LNCaP clone FGC (cell line): ENCODE measurements at regions not wholly inside any gene's neighbourhood (a gene's known extent, or its start where the extent isn't known, plus 50 kb on each side); places are given as distances from the start of the nearest gene placed in this dataset.

Experiments used
- DNase-seq: peaks from one replicate; pipeline ENCODE4 v3.0.0-alpha.2; 2011; ENCODE audit warnings: low read depth
- H3K4me3 ChIP-seq: 2 replicates; pipeline ENCODE4 v1.5.1; 2011; ENCODE audit warnings: mild to moderate bottlenecking, low read depth, low read length, control low read depth
- CTCF ChIP-seq: IDR thresholded peaks from 2 replicates; pipeline ENCODE4 v1.5.1; 2012; ENCODE audit warnings: mild to moderate bottlenecking; ENCODE audit not compliant: control insufficient read depth, insufficient read depth; ENCODE audit errors: extremely low read depth

GRCh38 chr7:25037325-25037724 lies 57.3 kb upstream of the OSBPL3 start:
- no peak for DNase-seq
- no peak for TF ChIP-seq CTCF
- no peak overlapping the region for H3K4me3 ChIP-seq

DNA sequence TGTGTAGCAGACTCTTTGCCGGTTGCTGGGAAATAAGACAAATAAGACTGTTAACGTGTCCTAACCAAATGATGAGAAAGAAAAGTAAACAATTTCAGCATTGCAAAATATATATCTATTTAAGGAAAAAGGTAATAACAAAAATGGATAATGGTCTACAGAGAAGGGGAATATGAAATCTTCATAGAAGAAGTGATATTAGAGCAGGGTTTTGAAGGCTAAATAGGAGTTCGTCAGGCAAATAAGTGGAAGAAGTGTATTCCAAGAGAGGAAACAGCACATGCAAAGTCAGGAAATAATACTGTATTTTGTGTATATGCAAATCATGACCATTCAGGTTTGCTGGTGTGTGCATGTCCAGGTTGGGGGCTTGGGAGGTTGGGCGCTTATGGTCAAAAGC lies 55.3 kb upstream of the OSBPL3 start:
- TF ChIP-seq CTCF = no peak

DNA sequence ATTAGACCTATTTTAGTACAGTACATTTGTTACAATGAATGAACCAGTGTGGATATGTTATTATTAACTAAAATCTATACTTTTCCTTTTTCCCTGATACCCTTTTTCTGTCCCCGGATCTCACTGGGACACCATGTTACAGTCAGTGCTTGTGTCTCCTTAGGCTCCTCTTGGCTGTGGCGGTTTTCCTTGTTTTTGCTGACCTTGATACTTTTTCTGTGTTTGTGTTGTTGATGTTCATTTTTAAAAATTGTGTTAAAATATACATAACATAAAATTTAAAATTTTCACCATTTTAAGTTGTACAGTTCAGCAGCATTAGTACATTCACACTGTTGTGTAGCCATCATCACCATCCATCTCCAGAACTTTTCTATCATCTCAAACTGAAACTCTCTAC lies 54.2 kb upstream of the OSBPL3 start:
- TF ChIP-seq CTCF = no peak
- no peak overlapping the region for H3K4me3 ChIP-seq
- no peak for DNase-seq

More for the DNA sequence above, 55.3 kb upstream of the OSBPL3 start:
- DNase-seq = no peak
- H3K4me3 ChIP-seq = no peak overlapping the region

DNA sequence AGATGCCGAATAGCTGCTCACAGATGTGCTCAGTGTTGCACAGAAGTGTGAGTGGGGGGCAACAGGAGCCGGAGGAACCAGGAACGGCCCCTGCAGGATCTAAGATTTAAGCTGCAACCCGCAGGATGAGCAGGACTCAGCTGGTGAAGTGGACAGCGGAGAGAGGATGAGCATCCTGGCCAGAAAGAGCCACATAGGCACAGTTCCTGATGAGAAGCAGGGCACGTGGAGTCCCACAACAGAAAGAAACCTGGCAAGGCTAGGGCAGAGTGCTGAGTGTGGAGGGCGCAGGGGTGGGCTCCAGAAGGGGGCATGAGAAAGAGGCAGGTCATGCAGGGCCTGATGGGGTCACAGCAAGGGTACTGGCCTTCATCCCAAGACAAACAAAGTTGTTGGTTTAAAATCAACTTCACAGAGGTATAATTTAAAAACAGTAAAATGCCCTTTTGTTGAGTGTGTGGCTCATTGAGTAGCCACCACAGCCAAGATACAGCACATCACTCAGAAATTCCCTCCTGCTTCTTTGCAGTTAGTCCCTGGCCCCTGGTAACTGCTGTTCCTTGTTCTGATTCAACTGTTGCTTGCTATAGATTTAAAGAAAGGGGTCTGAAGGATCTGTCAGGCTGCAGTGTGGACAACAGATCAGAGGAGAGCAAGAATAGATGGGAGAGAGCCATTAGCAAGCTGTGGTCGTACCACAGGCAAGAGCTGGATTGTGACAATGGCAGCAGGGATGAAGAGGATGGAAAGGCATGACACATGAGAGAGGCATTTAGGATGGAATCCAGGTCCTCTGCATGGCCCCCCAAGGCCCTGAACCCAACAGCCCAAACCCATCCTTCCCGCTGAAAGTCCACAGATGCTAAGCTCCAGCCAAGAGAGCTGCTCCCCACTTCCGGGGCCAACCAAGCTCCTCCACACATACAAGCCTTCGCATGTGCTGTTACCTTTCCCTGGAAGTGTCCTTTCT lies 53.1 kb upstream of the OSBPL3 start:
- TF ChIP-seq CTCF = no peak
- no peak for DNase-seq
- no peak overlapping the region for H3K4me3 ChIP-seq

- H3K4me3 ChIP-seq = no peak overlapping the region
- no peak for DNase-seq
- TF ChIP-seq CTCF = no peak
Observed at GRCh38 chr7:25031432-25031831, 51.5 kb upstream of the OSBPL3 start.

DNA sequence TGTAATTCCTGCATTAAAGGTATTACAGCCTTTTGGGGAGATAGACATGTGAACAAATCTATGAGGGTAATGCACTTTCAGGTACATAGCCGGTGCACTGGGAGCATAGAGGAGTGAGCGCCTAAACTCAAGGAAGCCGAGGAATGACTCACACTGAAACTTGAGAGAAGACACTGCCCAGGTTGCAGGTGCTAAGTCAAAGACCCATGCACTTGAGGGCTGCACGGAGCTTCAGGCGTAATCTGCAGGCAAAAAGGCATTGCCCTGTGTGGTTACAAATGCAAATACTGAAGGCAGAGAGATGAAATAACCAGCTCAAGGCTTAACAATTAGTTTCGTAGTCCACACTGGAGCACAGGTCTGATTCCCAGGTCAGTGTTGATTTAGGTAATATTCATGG lies 51.0 kb upstream of the OSBPL3 start:
- no peak overlapping the region for H3K4me3 ChIP-seq
- TF ChIP-seq CTCF = no peak
- no peak for DNase-seq
